ENCODE measurements at regions not wholly inside any gene's neighbourhood (a gene's known extent, or its start where the extent isn't known, plus 50 kb on each side); places are given as distances from the start of the nearest gene placed in this dataset.

DNA sequence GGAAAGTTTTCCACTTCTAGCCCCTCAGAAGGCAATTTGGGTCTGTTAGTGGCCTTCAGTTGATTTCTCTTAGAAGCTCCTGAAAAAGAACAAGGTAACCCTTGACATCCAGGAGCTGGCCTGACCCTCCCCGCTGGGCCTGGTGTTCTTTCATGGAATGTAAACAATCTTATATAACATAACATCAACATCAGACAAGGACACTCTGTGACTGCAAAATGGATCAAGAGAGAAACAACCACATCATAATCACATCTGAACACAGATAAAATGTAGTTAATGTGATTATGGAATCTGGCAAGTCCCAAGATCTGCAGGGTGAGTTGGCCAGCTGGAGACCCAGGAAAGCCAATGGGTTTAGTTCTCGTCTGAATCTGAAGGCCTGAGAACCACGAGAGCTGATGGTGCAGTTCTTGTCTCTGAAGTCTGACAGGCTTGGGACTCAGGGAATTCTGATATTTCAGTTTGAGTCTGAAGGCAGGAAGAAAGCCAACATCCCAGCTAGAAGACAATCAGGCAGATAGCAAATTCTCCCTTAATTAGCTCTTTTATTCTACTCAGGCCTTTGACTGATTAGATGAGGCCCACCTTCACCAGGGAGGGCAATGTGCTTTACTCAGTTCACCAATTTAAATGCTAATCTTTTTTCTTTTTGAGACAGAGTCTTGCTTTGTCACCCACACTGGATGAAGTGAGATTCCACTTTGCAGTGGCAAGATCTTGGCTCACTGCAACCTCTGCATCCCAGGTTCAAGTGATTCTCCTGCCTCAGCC is 91.4 kb upstream of the NAMPT start:
- no peaks in the 10 kb centered on the region for H3K36me3 ChIP-seq
- no peak overlapping the region for H3K4me3 ChIP-seq (ENCODE audit: low read depth, low read length)
- no peaks in the 10 kb centered on the region for H3K9me3 ChIP-seq
- no peaks in the 10 kb centered on the region for H3K27me3 ChIP-seq
- no peak for DNase-seq
- TF ChIP-seq, protein P1, sequence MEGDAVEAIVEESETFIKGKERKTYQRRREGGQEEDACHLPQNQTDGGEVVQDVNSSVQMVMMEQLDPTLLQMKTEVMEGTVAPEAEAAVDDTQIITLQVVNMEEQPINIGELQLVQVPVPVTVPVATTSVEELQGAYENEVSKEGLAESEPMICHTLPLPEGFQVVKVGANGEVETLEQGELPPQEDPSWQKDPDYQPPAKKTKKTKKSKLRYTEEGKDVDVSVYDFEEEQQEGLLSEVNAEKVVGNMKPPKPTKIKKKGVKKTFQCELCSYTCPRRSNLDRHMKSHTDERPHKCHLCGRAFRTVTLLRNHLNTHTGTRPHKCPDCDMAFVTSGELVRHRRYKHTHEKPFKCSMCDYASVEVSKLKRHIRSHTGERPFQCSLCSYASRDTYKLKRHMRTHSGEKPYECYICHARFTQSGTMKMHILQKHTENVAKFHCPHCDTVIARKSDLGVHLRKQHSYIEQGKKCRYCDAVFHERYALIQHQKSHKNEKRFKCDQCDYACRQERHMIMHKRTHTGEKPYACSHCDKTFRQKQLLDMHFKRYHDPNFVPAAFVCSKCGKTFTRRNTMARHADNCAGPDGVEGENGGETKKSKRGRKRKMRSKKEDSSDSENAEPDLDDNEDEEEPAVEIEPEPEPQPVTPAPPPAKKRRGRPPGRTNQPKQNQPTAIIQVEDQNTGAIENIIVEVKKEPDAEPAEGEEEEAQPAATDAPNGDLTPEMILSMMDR (IDR thresholded peaks at IDR 0.05; ENCODE audit: low read depth, low read length): no peak
- H3K4me1 ChIP-seq: no peaks in the 10 kb centered on the region

DNA sequence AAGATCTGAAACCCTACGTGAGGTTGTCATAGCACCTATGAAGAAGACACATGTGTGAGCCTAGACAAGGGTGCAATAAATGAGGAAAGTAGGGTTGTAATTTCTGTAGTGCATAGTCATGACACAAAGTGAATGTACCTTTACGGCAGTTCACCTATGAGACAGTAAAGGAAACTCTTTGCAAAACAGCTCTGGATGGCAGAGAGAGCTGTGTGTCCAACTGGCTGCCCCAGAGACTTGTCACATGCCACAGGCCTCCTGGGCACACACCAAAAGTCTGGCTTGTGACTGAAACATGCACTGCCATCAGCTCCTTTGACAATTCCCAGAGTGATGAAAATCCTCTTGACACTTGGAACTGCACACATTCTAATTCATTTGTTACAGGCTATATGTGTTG is 90.7 kb upstream of the NAMPT start:
- no peak for DNase-seq
- Histone ChIP-seq H3K4me3 (ENCODE audit: low read depth, low read length) (no peak overlapping the region), H3K4me1 (no peaks in the 10 kb centered on the region), H3K36me3 (no peaks in the 10 kb centered on the region), H3K9me3 (no peaks in the 10 kb centered on the region), H3K27me3 (no peaks in the 10 kb centered on the region)
- TF ChIP-seq, protein P1 (IDR thresholded peaks at IDR 0.05; ENCODE audit: low read depth, low read length): no peak

DNA sequence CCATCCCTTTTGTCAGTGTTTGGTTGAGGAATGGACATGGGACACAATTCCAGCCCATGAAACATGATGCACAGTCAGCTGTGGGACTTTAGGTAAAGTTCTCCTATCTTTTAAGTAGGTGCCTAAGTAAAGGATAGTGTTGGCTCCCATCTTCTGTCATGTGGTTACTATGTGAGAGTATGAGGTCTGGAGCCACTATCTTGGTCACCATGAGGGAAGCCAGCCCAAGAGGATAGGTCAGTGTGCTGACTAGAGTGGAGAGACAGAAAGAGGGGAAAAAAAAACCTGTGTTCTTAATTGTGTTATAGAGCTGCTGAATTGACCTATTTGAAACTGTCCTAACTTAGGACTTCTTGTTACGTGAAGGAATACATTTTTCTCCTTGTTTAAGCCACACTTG is 89.7 kb upstream of the NAMPT start:
- no peak overlapping the region for H3K4me3 ChIP-seq (ENCODE audit: low read depth, low read length)
- DNase-seq: no peak
- no peaks in the 10 kb centered on the region for H3K4me1 ChIP-seq
- TF ChIP-seq, protein P1 (IDR thresholded peaks at IDR 0.05; ENCODE audit: low read depth, low read length): no peak
- no peaks in the 10 kb centered on the region for H3K9me3 ChIP-seq
- H3K27me3 ChIP-seq: no peaks in the 10 kb centered on the region
- no peaks in the 10 kb centered on the region for H3K36me3 ChIP-seq

DNA sequence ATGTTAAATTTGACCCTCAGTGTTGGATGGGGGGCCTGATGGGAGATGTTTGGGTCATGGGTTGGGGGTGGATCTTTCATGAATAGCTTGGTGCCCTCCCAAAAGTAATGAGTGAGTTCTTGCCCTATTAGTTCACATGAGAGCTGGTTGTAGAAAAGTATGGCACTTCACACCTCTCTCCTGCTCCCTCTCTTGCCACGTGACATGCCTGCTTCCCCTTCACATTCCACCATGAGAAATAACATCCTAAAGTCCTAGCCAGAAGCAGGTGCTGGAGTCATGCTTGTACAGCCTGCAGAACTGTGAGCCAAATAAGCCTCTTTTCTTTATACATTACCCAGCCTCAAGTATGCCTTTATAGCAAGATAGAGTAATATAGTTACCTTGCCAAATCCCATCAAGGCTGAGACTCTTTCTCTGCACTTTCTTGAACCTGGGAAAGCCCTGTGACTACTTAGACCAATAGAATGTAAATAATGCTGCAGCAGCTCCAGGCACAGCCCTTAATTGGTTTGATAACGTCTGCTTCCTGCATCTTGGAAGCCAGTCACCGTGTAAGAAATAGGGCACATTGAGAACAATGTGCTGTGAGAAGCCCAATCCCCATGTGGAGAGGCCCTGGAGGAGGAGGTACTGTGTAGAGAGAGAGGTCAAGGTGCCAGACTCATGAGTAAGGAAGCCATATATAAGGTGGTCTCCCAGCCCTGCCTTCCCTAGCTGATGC is 88.0 kb upstream of the NAMPT start:
- Histone ChIP-seq H3K4me1 (no peaks in the 10 kb centered on the region), H3K4me3 (ENCODE audit: low read depth, low read length) (no peak overlapping the region), H3K9me3 (no peaks in the 10 kb centered on the region), H3K27me3 (no peaks in the 10 kb centered on the region), H3K36me3 (no peaks in the 10 kb centered on the region)
- no peak for DNase-seq
- TF ChIP-seq, protein P1 (IDR thresholded peaks at IDR 0.05; ENCODE audit: low read depth, low read length): no peak

DNA sequence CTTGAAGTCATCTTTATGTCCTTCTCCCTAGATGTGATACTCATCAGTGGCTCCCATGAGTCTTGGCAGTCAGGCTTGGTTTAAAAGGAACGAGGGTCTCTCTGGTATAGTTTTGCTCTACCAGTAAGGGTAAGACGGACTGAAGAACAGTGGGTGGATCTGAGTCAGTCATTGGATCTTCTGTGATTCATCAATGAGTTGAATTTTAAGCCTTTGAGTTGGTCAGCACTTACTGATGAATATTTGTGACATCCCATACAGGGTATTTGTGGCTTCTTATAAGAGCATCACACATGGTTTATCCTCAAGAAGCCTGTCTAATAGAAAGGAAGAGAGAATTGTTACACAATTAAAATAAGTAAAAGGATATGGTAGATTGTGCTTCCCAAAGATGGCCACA is 87.3 kb upstream of the NAMPT start:
- Histone ChIP-seq H3K27me3 (no peaks in the 10 kb centered on the region), H3K9me3 (no peaks in the 10 kb centered on the region), H3K4me3 (ENCODE audit: low read depth, low read length) (no peak overlapping the region), H3K36me3 (no peaks in the 10 kb centered on the region), H3K4me1 (no peaks in the 10 kb centered on the region)
- TF ChIP-seq, protein P1 (IDR thresholded peaks at IDR 0.05; ENCODE audit: low read depth, low read length): no peak
- no peak for DNase-seq

DNA sequence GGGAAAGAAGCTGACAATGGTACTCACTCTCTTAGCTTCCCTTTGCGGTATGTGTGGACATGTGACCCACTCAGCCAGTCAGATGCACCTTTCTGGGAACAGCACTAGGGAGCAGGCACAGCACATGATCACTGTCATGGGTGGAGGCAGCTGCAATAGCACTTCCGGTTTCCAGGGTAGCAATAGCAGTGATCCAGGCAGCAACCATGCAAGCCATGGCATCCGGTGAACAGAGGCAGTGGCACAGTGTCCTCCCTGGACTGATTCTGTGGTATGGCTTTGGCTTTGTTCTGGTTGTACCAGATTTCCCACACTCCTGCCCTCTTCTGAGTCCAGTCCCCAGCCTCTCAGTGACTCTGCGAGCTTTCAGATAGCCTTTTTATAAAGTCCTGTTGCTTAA is 86.8 kb upstream of the NAMPT start:
- Histone ChIP-seq H3K4me3 (ENCODE audit: low read depth, low read length) (no peak overlapping the region), H3K27me3 (no peaks in the 10 kb centered on the region), H3K36me3 (no peaks in the 10 kb centered on the region), H3K9me3 (no peaks in the 10 kb centered on the region), H3K4me1 (no peaks in the 10 kb centered on the region)
- DNase-seq: no peak
- TF ChIP-seq, protein P1 (IDR thresholded peaks at IDR 0.05; ENCODE audit: low read depth, low read length): no peak
